HG02763 (cell line): ENCODE measurements at regions not wholly inside any gene's neighbourhood (a gene's known extent, or its start where the extent isn't known, plus 50 kb on each side); places are given as distances from the start of the nearest gene placed in this dataset.

Source experiments
- ATAC-seq: cut with Tn5 transposase; IDR thresholded peaks from one replicate; pipeline ENCODE4 v1.9.1; 2021; ENCODE audit warnings: mild to moderate bottlenecking, moderate library complexity; ENCODE audit not compliant: unreplicated experiment

DNA sequence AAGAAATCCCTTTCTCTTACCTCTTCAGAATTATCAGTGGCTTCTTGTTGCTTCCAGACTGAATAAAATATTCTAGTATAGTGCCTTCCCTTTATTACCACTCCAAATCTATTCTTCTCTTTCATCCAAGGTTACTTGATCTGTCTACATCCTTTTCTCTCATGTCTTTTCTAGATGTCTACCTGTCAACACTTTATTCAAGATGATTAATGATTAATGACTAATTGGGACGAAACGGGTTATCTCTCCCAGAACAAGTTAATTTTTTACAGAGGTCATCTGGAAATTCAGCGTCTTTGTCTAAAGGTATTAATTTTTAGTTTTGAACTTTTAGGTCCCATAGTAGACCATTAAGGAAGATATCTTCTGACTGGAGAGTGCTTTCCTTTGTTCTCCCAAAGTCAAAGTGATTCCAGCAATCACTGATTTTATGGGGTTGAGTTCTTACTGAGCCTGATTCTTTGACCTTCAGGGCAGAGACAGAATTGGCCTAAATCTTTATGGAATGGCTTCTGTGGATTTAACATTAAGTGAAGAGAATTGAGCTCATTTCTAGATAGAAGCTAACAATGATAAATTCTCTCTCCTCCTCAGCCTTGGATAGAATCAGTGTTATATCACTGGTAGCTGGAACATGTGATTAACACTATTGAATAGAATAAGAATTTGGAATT lies 335.4 kb upstream of the TEX13C start:
- ATAC-seq: no peak

DNA sequence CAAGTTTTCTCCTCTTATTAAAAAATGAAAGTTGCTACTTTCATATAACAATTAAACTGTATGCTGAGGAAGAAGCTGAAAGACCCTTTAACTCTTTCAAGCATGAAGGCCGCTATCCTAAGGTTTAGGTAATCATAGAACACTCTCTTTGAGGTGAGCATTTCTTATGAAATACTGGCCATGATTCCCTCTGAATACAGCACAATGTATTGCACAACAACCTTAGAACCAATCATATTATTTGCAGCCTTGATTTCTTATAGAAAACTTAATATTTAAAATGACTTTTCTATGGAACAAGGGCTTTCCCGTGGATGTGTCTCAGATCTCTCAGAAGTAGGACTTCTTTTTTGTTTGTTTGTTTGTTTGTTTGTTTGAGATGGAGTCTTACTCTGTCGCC lies 333.4 kb upstream of the TEX13C start:
- no peak for ATAC-seq

DNA sequence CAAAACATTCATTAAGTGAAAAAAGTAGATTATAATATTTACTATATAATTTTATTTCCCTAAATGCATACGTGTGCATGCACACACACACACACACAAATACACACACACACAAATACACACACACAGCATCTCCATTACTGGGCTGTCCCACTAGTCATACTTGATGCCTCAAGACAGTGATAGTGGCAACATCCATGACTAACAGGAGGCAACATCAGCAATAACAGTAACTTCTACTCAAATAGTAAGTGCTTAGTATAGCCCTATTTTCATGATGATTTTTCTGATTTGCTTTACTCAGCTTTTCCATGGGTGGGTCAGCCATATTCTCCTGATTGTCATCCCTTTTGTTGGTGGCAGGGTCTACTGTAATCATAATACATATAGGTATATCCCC lies 325.9 kb upstream of the TEX13C start:
- ATAC-seq: no peak

DNA sequence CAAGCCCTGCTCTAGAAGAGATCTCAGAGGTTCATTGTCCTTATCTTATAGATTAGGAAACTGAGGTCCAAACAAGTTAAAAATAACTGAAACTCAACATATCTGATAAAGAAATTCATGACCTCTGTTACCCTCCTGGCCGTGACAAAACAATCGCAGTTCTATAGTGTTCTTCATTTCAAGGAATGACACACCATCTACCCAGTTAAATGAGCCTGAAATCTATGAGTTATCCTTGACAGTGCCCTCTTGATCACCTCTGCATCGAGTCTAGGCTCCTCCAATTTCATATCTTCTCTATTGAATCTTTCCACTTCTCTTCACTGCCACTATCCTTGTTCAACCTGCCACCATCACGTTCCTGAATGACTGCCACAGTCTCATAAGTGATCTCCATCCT lies 325.3 kb upstream of the TEX13C start:
- no peak for ATAC-seq

DNA sequence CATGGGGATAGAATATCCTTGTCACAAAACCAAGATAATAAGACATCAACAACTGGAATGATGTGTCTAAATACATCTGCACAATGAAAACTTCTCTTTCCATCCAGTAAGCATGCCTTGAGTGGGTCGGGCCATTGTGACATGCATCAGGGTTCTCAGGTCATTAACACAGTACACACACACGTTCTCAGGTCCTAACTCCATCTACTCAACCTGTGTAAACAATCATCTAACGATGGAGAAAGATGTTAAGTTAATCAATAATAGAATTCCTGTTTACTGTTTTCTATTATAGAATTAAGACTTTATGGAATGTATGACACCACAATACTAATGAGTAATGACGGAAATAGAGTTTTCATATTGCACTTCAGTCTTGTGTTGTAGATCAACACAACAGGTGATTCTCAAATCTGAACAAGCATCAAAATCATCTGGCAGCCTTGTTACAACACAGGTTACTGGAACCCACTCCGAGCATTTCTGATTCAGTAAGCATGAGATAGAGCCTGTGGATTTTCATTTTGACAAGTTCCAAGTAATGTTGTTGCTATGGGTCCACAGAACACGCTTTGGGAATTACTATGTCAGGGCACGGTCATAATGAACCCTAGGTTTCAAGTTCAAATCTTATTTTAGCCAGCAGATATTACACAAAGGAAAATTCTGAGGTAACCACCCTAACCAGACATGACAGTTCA lies 315.8 kb upstream of the TEX13C start:
- ATAC-seq: no peak

DNA sequence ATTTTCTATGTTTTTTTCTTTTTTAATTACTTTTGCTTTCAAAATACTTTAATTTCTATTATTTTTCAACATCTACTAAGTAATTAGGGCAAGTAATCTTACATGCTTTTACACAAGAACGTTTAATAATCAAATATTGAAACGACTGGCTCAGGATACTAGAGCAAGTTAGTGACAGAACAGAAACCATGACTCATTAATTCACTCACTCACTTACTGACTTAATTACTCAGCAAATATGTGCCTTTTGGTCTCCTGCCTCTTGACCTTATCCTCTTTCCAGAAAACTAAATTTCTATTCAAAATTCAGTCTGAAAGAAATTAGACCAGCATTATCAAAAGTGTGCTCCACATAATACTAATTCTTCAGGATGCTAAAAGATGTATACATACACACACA lies 314.9 kb upstream of the TEX13C start:
- ATAC-seq: no peak

DNA sequence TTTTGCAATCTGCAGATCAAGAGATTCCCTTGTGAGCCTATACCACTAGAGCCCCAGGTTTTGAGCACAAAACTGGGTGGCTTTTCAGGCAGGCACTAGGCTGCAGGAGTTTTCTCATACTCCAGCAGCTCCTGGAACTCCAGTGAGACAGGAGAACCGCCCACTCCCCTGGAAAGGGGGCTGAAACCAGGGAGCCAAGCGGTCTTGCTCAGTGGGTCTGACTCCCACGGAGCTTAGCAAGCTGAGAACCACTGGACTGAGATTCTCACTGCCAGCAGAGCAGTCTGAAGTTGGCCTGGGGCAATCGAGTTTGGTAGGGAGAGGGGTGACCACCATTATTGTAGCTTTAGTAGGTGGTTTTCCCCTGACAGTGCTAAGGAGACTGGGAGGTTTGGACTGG lies 313.8 kb upstream of the TEX13C start:
- ATAC-seq: no peak

DNA sequence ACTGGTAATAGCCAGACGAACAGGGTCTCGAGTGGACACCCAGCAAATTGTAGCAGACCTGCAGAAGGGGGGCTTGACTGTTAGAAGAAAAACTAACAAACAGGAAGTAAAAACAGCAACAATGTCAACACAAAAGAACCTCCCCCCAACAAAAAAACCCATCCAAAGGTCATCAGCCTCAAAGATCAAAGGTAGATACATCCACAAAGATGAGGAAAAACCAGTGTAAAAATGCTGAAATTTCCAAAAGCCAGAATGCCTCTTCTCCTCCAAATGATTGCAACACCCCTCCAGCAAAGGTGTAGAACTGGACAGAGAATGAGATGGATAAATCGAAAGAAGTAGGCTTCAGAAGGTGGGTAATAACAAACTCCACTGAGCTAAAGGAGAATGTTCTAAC lies 313.0 kb upstream of the TEX13C start:
- no peak for ATAC-seq

DNA sequence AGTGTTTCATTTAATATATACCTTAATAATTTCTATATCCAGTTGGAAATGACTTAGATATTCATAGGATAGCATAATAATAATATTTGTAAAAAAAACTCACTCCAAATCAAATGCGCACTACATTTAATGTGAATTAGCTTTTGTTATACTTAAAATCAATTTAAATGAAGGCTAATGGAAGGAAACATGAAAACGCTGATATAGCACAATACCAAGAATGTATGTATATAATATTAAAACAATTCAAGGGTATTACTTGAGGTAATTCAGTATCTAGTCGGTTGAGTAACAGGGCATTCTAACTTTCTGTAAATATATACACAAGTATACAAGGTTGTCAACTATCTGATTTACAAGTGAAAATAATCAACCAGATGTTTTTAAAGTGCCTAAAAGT lies 307.1 kb upstream of the TEX13C start:
- no peak for ATAC-seq

DNA sequence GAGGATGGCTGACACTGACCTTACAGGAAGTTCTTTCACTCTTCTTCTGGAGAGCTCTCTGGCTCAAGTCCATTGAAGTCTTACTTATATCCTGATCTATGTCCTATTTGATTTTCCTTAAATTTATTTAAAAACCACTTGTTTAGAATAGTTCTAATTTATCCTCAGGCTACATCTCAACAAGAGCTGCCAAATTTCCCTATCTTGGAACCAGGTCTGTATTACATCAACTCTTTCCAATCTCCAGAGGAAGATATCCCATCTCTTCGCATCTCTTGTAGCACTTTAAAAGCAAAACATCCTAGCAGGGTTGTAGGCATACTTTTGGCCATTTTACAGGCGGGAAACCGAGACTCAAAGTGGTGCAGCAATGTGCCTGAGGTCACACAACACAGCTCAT lies 290.5 kb upstream of the TEX13C start:
- ATAC-seq: no peak
